ENCODE measurements at regions not wholly inside any gene's neighbourhood (a gene's known extent, or its start where the extent isn't known, plus 50 kb on each side); places are given as distances from the start of the nearest gene placed in this dataset.
"Not testable (repeated sequence)": the region's sequence is repeated elsewhere in the genome, so short reads cannot be mapped to it uniquely, and the experiment has no call there.

- DNase-seq: no peak
Observed at GRCh38 chr3:44146073-44146472, 95.6 kb upstream of the TOPAZ1 start.

GRCh38 chr3:44159696-44160300 lies 81.9 kb upstream of the TOPAZ1 start:
- no peak for DNase-seq

- DNase-seq: no peak
Observed at GRCh38 chr3:44160818-44161217, 80.9 kb upstream of the TOPAZ1 start.

GRCh38 chr3:44171891-44172290 lies 69.8 kb upstream of the TOPAZ1 start:
- no peak for DNase-seq

GRCh38 chr3:44172701-44173100 lies 69.0 kb upstream of the TOPAZ1 start:
- DNase-seq: not testable (repeated sequence)

GRCh38 chr3:44173263-44173662 lies 68.4 kb upstream of the TOPAZ1 start:
- no peak for DNase-seq

GRCh38 chr3:44175070-44175469 lies 66.6 kb upstream of the TOPAZ1 start:
- DNase-seq: no peak

GRCh38 chr3:44179246-44179645 lies 62.4 kb upstream of the TOPAZ1 start:
- DNase-seq: no peak

GRCh38 chr3:44184319-44184953 lies 57.2 kb upstream of the TOPAZ1 start:
- peak; percentile 77 to 91 for DNase-seq

- DNase-seq: no peak
Observed at GRCh38 chr3:44185396-44185915, 56.2 kb upstream of the TOPAZ1 start.

GRCh38 chr3:44186111-44186672 lies 55.5 kb upstream of the TOPAZ1 start:
- no peak for DNase-seq

- no peak for DNase-seq
Observed at GRCh38 chr3:44186712-44187111, 55.0 kb upstream of the TOPAZ1 start.
